Endothelial cell of umbilical vein (primary cell): ENCODE measurements at regions not wholly inside any gene's neighbourhood (a gene's known extent, or its start where the extent isn't known, plus 50 kb on each side); places are given as distances from the start of the nearest gene placed in this dataset.

ENCODE experiments used
- BruUV-seq: library from RNA; stranded (reverse); fragments of 400-500 nt; replicated peaks from 2 replicates; lab custom pipeline; 2021; lab: Mats Ljungman, UMichigan
- CTCF ChIA-PET: fragments of 300-600, 350-600 bp; sonication (Branson Sonifier 250); formaldehyde crosslinking; loops from one replicate; lab custom pipeline; 2021; ENCODE audit warnings: antibody characterized with exemption, inconsistent platforms; lab: Charles Lee
- POLR2A ChIA-PET: fragments of 300-600, 350-600 bp; sonication (Branson Sonifier 250); formaldehyde crosslinking; loops from one replicate; lab custom pipeline; 2021; ENCODE audit warnings: antibody characterized with exemption, inconsistent platforms; lab: Charles Lee
- DNase-seq: peaks from one replicate; pipeline ENCODE4 v3.0.0-alpha.2; 2011; ENCODE audit warnings: low read depth, low spot score
- FAIRE-seq: peaks from 2 replicates; lab custom pipeline; 2011; peaks lifted over from hg19 to GRCh38; lab: Jason Lieb, UNC
- H2AFZ ChIP-seq: 2 replicates; pipeline ENCODE4 v1.6.0; 2012; ENCODE audit warnings: low read depth, low read length, control low read depth, inconsistent platforms
- H3K27ac ChIP-seq: 2 replicates; pipeline ENCODE4 v1.5.1; 2011; ENCODE audit warnings: low read depth, mild to moderate bottlenecking, control low read depth, low read length, moderate library complexity; ENCODE audit not compliant: insufficient read depth
- H3K27me3 ChIP-seq, 2 experiments: 2 replicates each; pipeline versions ENCODE4 v1.6.0 to v1.6.1; 2011; ENCODE audit warnings: low read length in 2 of 2, mixed read lengths in 1 of 2; ENCODE audit not compliant: control insufficient read depth in 2 of 2, insufficient read depth in 2 of 2
- H3K36me3 ChIP-seq, 2 experiments: 2 replicates in 1 of 2; 3 replicates in 1 of 2; pipeline ENCODE4 v1.5.1; 2011; ENCODE audit warnings: low read length in 2 of 2, mild to moderate bottlenecking in 1 of 2, moderate library complexity in 1 of 2; ENCODE audit not compliant: control insufficient read depth in 2 of 2, insufficient read depth in 2 of 2; ENCODE audit errors: extremely low read depth in 1 of 2
- H3K4me1 ChIP-seq: 3 replicates; pipeline ENCODE4 v1.5.1; 2011; ENCODE audit warnings: mild to moderate bottlenecking, low read length; ENCODE audit not compliant: control insufficient read depth, insufficient read depth; ENCODE audit errors: extremely low read depth
- H3K4me2 ChIP-seq: 2 replicates; pipeline ENCODE4 v1.6.1; 2011; ENCODE audit warnings: low read length, control low read depth, mixed read lengths; ENCODE audit not compliant: insufficient read depth
- H3K4me3 ChIP-seq, 3 experiments: fragments of 200-600 bp in 1 of 3; sonication (generic), shearing (Covaris generic) in 1 of 3; replicated peaks in 1 of 3; 2 replicates each; pipeline ENCODE4 v1.5.1; 2011 to 2016; ENCODE audit warnings: control low read depth in 3 of 3, low read length in 3 of 3, mild to moderate bottlenecking in 2 of 3, inconsistent platforms in 1 of 3, low read depth in 1 of 3, moderate library complexity in 1 of 3; ENCODE audit not compliant: insufficient read depth in 1 of 3
- H3K79me2 ChIP-seq: 2 replicates; pipeline ENCODE4 v1.6.0; 2012; ENCODE audit warnings: low read length, inconsistent platforms; ENCODE audit not compliant: control insufficient read depth, insufficient read depth
- H3K9ac ChIP-seq: replicated peaks from 2 replicates; pipeline ENCODE3; 2011; ENCODE audit warnings: low read length, control low read depth; ENCODE audit not compliant: insufficient read depth; ENCODE audit errors: extremely low read depth
- H3K9me1 ChIP-seq: replicated peaks from 3 replicates; pipeline ENCODE4 v1.6.0; 2011; ENCODE audit warnings: mild to moderate bottlenecking, low read length; ENCODE audit not compliant: control insufficient read depth, insufficient read depth; ENCODE audit errors: extremely low read depth
- H3K9me3 ChIP-seq: replicated peaks from 2 replicates; pipeline ENCODE4 v1.5.1; 2012; ENCODE audit warnings: low read length, inconsistent platforms; ENCODE audit not compliant: control insufficient read depth, insufficient read depth
- H4K20me1 ChIP-seq: replicated peaks from 2 replicates; pipeline ENCODE3; 2011; ENCODE audit warnings: mild to moderate bottlenecking, low read length; ENCODE audit not compliant: control insufficient read depth, insufficient read depth; ENCODE audit errors: extremely low read depth
- CTCF ChIP-seq, 2 donors: IDR thresholded peaks; 1 replicate in 1 of 2; 2 replicates in 1 of 2; pipeline ENCODE4 v1.5.1; 2011; ENCODE audit warnings: low read length in 2 of 2, mild to moderate bottlenecking in 2 of 2, moderate library complexity in 2 of 2, control low read depth in 1 of 2, inconsistent platforms in 1 of 2, low read depth in 1 of 2; ENCODE audit not compliant: insufficient read depth in 1 of 2; ENCODE audit errors: extremely low read depth in 1 of 2
- EZH2 ChIP-seq: IDR thresholded peaks from 2 replicates; pipeline ENCODE4 v1.6.1; 2012; ENCODE audit warnings: borderline replicate concordance, low read depth, mild to moderate bottlenecking, moderate library complexity, low read length, inconsistent platforms; ENCODE audit not compliant: severe bottlenecking
- FOS ChIP-seq: IDR thresholded peaks from 2 replicates; pipeline ENCODE4 v1.6.1; 2011; ENCODE audit warnings: mild to moderate bottlenecking, low read length, moderate library complexity, borderline replicate concordance; ENCODE audit not compliant: insufficient read depth
- GATA2 ChIP-seq: IDR thresholded peaks from 2 replicates; pipeline ENCODE4 v1.7.0; 2011; ENCODE audit warnings: low read depth, mild to moderate bottlenecking, moderate library complexity, mixed read lengths, low read length; ENCODE audit not compliant: insufficient read length, insufficient read depth
- JUN ChIP-seq: IDR thresholded peaks from 2 replicates; pipeline ENCODE4 v1.6.1; 2011; ENCODE audit warnings: borderline replicate concordance, low read depth; ENCODE audit not compliant: insufficient read length, insufficient read depth
- MAX ChIP-seq: IDR thresholded peaks from 2 replicates; pipeline ENCODE4 v1.6.1; 2011; ENCODE audit not compliant: insufficient read depth, insufficient read length
- MYC ChIP-seq: IDR thresholded peaks from one replicate; pipeline ENCODE4 v1.6.1; 2011; ENCODE audit warnings: mild to moderate bottlenecking, low read depth, low read length
- POLR2A ChIP-seq: IDR thresholded peaks from 2 replicates; pipeline ENCODE4 v1.6.1; 2012; ENCODE audit warnings: low read depth, mild to moderate bottlenecking, control low read depth, low read length
- POLR2AphosphoS5 ChIP-seq: IDR thresholded peaks from 2 replicates; pipeline ENCODE4 v1.6.1; 2012; ENCODE audit warnings: low read depth, mild to moderate bottlenecking, control low read depth, low read length, moderate library complexity; ENCODE audit not compliant: insufficient read depth
- dilution Hi-C: fragments of 300-500 bp; cut with MboI; formaldehyde crosslinking; loops from one replicate; pipeline ENCODE4 v1.15.0; 2019; ENCODE audit warnings: low sequenced_read_pairs; ENCODE audit not compliant: extremely low pct_ligation_motif_present
- intact Hi-C: fragments of 100-400 bp; cut with micrococcal nuclease; formaldehyde crosslinking; loops from one replicate; pipeline ENCODE4 v1.10.0; 2022

- CTCF ChIA-PET: no interaction called here
- Histone ChIP-seq H3K27me3 (no peaks in the 10 kb centered on the region), H2AFZ (no peak overlapping the region), H3K4me1 (no peaks in the 10 kb centered on the region), H4K20me1 (no peaks in the 10 kb centered on the region), H3K27ac (no peak overlapping the region), H3K9me3 (no peaks in the 10 kb centered on the region), H3K9ac (no peak overlapping the region), H3K9me1 (no peaks in the 10 kb centered on the region), H3K79me2 (no peaks in the 10 kb centered on the region), H3K4me3 (no peak overlapping the region), H3K36me3 (no peaks in the 10 kb centered on the region), H3K4me2 (no peak overlapping the region)
- FAIRE-seq: no peak
- no TSS peak for BruUV-seq
- POLR2A ChIA-PET: no interaction called here
- DNase-seq: no peak
- dilution Hi-C loops: no loop called here
- TF ChIP-seq CTCF (IDR thresholded peaks at IDR 0.05; ENCODE audit: extremely low read depth in 1 of 2, insufficient read depth in 1 of 2, low read depth in 1 of 2, low read length in 2 of 2): no peak
- TF ChIP-seq MYC: no peak
- no peak for TF ChIP-seq POLR2AphosphoS5
- no peak for TF ChIP-seq JUN
- no peak for TF ChIP-seq POLR2A
- TF ChIP-seq MAX: no peak
- intact Hi-C loops: no loop called here
Measured at GRCh38 chr18:5661179-5661578, 117.4 kb upstream of the EPB41L3 start.

- POLR2A ChIA-PET: no interaction called here
- DNase-seq (no peak), FAIRE-seq (no peak)
- Histone ChIP-seq H3K9me3 (no peaks in the 10 kb centered on the region), H3K27ac (no peak overlapping the region), H3K4me1 (no peaks in the 10 kb centered on the region), H3K79me2 (no peaks in the 10 kb centered on the region), H4K20me1 (no peaks in the 10 kb centered on the region), H3K36me3 (no peaks in the 10 kb centered on the region), H3K9me1 (no peaks in the 10 kb centered on the region), H3K4me3 (no peak overlapping the region), H3K27me3 (no peaks in the 10 kb centered on the region), H2AFZ (no peak overlapping the region), H3K4me2 (no peak overlapping the region), H3K9ac (no peak overlapping the region)
- BruUV-seq: no TSS peak
- no peak for TF ChIP-seq POLR2A
- TF ChIP-seq JUN: no peak
- TF ChIP-seq MAX: no peak
- no peak for TF ChIP-seq MYC
- no peak for TF ChIP-seq CTCF (IDR thresholded peaks at IDR 0.05; ENCODE audit: extremely low read depth in 1 of 2, insufficient read depth in 1 of 2, low read depth in 1 of 2, low read length in 2 of 2)
- TF ChIP-seq POLR2AphosphoS5: no peak
- TF ChIP-seq FOS: no peak
- no peak for TF ChIP-seq EZH2
- TF ChIP-seq GATA2: no peak
- intact Hi-C loops (no loop called here), dilution Hi-C loops (no loop called here)
- CTCF ChIA-PET: no interaction called here
Measured at GRCh38 chr18:5653802-5654201, 110.0 kb upstream of the EPB41L3 start.
